Iris pigment epithelial cell (primary cell): ENCODE measurements at regions not wholly inside any gene's neighbourhood (a gene's known extent, or its start where the extent isn't known, plus 50 kb on each side); places are given as distances from the start of the nearest gene placed in this dataset.
"Not testable (repeated sequence)": the region's sequence is repeated elsewhere in the genome, so short reads cannot be mapped to it uniquely, and the experiment has no call there.

Source experiments
- DNase-seq: peaks from one replicate; pipeline ENCODE4 v3.0.0-alpha.2; 2011; ENCODE audit warnings: low read depth

- no peak for DNase-seq
These were observed 605.3 kb upstream of the USP24 start for GRCh38 chr1:55820501-55820900.

GRCh38 chr1:55819011-55819410, 603.8 kb upstream of the USP24 start:
- DNase-seq = no peak

DNA sequence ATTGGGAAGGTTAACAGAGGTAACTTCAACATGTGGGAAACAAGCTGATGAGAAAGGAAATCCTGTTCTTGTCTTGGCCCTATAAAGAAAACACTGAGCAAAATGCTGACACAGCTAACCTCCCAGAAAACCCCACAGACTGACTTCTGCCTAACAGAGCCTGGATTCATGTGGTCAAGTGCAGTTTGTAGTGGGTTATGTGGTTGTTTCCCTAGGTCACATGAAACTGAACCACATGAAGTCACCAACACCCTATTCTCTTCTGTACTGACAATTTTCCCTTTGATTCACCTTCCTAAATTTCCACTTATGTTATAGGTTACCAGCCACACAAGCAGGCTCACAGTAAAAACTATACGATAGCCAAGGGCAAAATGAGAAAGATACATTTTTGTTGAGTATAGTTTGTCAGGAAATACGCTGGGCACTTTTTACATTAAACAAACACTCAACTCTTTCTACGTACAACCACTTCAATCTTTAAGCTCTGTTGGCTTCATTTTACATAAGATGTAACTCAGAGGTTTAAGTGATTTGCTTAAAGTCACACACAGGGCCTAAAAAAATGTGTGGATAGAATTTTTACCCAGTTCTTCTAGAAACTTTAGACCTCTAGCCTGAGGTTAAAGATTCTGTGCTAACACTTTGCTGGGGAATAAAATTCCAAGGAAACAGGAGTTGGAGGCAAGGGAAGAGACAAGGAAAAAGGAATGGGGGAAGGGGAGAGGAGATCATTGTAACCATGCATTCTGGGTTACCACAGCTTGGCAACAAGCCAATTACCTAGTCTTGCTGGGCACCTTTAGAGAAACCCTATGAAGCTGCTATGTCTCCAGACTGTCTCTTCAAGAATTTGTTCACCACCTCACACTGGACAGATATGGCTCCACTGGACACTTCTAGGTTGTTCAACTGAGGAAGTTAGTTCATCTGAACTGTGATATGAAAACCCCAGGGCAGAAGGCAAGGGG, 601.6 kb upstream of the USP24 start:
- DNase-seq = peak; percentile 31

GRCh38 chr1:55815745-55816455, 600.7 kb upstream of the USP24 start:
- no peak for DNase-seq

DNA sequence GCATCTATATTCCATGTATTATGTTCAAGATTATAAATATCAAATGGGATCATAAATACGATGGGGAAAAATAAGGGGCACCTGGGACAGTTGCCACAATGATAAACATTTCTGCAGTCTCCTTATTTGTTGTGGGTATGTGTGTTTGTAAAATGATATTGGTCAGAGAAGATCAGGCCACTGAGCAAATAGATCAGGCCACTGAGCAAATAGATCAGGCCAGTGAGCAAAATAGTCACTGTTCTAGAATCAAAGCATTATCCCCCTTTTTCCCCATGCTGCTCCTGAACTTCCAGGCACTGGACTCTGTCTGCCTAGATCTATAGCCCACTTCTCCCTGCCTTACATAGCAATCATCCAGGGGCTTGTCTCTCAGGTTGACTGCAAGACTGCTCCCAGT, 599.8 kb upstream of the USP24 start:
- no peak for DNase-seq

- DNase-seq = peak; percentile 86
These were observed 598.5 kb upstream of the USP24 start for GRCh38 chr1:55813618-55814017.

DNA sequence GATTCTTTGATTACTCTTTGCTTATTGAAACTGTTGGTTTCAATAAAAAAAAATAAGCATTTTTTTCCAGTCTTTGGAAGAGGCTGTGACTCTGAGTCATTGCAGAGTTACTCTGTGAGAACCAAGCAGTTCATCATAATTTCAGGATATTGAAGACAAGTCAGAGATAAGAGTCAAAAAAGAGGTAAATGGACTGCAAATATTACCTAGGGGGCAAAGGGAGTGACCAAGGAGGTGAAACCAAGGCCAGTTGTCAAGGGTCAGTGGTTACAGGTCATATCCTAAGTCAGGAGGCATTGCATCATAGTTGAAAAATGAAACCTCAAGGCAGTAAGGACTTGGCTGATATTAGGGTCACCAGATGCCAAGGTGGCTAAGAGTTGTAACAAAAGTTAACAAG, 597.1 kb upstream of the USP24 start:
- DNase-seq = peak; percentile 40

GRCh38 chr1:55808263-55808662, 593.1 kb upstream of the USP24 start:
- DNase-seq = no peak

GRCh38 chr1:55803429-55803828, 588.3 kb upstream of the USP24 start:
- no peak for DNase-seq

GRCh38 chr1:55801481-55801880, 586.3 kb upstream of the USP24 start:
- no peak for DNase-seq

GRCh38 chr1:55800503-55800902, 585.3 kb upstream of the USP24 start:
- DNase-seq = no peak

DNA sequence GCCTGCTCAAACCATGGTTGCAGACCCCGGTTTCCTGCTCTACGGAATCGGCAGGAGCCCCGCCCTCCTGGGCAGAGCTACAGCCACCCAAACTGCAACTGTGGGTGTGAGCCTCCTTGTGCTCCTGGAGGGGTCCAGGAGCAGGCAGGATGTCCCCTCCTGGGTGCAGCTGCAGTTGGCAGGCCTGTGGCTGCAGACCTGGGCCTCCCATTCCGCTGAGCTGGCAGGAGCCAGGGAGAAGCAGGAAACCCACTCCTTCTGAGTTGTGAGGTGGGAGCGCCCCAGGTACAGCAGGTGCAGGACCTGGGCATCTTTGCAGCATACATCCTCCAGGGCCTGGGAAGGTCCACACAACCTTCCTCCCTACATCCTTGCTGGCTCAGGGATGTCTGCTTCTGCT, 578.7 kb upstream of the USP24 start:
- no peak for DNase-seq

DNA sequence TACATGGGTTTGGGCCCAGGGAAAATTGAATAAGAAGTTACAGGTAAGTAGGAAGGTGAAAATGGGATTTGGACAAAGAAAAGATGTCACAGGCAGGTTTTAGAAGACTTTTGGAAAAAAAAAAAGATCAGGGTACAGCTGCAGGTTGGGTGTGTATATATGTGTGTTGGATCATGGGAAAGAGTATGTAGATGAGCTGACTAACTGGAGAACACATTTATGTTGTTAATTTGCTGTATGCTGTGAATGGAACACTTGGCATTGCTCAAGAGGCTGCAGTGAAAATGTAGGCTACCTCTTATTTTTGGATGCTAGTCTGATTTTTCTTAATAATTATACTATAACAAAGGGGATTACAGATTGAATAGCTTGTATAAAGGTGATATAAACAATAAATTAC, 577.7 kb upstream of the USP24 start:
- DNase-seq = no peak

DNA sequence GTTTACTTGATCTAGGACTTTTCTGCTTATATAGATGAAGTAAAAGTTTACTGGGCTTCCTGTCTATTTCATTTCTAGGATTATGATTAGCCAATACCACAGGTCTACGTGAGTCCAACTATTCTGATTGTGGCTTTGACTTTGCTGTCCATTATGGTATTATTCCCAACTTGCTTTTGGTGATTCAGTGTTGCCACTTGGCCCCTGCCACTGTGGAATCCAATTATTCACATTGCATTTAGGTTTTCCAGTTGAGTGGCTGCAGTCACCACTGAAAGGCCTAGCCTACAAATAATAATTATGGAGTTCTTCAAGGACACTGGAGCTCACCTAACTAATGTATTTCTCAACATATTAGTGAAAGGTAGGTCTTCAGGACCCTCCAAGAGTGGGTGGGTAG, 574.3 kb upstream of the USP24 start:
- DNase-seq = peak; percentile 15

DNA sequence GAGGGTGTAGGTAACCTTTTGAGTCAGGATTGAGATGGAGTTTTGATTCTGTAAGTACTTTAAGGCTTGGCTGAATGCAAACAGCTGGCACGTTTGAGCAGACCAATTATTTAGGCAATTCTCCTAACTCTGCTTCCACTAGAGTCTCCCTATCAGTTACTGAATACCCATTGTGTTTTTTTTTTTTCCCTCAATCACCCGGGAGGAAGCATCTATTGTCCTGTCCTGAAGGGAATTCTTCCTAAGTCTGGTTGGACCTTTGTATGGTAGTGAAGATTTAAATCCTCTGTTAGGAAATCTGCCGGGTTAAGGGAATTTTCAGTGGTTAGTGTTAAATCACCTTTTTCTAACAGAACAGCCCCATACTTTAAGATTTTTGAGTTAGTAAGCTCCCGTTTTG, 571.2 kb upstream of the USP24 start:
- no peak for DNase-seq

DNA sequence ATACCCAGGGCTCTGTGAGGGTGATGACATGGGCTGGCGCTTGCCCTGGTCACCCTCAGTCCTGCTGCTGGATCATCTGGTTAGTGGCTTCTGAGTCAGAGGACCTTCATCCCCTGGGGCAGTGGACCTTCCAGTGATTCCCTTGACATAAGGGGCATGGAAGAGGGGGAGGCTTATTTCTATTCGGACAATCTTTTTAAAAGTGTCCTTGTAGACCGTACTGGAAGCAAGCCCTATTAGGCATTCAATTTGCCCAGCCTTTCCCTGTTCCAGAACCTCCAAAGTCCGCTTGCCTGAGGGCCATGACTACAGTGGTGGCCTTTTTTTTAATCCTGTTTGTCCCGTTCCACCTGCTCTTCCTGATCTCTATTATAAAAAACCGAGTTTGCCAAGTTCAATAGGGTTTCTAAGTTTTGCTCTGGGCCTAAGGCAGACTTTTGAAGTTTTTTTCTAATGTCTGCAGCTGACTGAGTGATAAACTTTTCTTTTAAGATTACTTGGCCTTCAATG, 569.8 kb upstream of the USP24 start:
- DNase-seq = not testable (repeated sequence)

GRCh38 chr1:55781944-55782482, 566.8 kb upstream of the USP24 start:
- DNase-seq = peak; percentile 87

- no peak for DNase-seq
These were observed 565.8 kb upstream of the USP24 start for GRCh38 chr1:55781003-55781402.

DNA sequence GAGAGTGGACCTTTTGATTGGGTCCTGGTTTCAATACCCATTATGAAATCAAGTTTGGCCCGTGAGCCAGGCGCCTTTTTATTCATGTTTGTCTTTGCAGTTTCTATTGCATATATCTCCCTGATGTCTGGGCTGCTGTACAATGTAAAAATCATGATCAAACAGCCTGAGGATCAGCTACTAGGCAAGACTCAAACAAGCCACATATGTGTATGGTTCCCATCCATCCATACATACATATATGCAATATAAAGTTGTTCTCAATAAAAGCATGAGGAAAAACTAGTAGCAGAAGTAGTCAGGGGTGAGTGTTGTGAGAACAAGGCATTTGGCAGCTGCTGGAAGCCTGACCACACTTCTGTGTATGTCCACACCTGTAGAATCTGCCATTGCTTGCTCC, 562.4 kb upstream of the USP24 start:
- DNase-seq = no peak

DNA sequence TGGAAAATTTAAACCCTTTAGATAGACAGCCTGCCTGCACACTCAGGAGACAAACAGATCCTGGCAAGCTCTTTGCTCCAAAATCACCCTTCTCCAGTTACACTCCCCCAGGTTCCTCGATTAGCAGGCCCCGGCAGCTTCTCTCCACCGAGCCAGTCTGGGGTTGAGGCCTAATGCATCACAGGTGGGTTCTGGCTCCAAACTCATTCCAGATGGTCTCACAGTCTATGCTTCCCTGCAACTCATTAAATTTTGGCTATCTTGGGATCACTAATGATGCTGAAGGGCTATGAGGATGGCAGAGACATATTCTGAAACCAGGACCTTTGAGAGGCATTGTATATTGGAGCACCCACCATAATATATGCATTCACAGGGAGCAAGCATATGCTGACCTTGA, 559.8 kb upstream of the USP24 start:
- DNase-seq = no peak

GRCh38 chr1:55774446-55774845, 559.3 kb upstream of the USP24 start:
- no peak for DNase-seq

- DNase-seq = no peak
These were observed 558.2 kb upstream of the USP24 start for GRCh38 chr1:55773211-55773940.
